A549 (cell line): ENCODE measurements at regions not wholly inside any gene's neighbourhood (a gene's known extent, or its start where the extent isn't known, plus 50 kb on each side); places are given as distances from the start of the nearest gene placed in this dataset.

Experiments
- BCL3 ChIP-seq: fragments of >200 bp; sonication (Bioruptor Twin); formaldehyde crosslinking; IDR thresholded peaks from 3 replicates; pipeline ENCODE4 v1.6.1; 2016
- CHD4 ChIP-seq: fragments of 200-600 bp; sonication (generic); IDR thresholded peaks from 2 replicates; pipeline ENCODE4 v1.6.1; 2016; ENCODE audit warnings: antibody characterized with exemption, mild to moderate bottlenecking, borderline replicate concordance
- EHF ChIP-seq: fragments of 250-450 bp; sonication (Bioruptor Pico); IDR thresholded peaks from 2 replicates; pipeline ENCODE4 v1.5.0; 2020; ENCODE audit warnings: mild to moderate bottlenecking
- HDAC2 ChIP-seq: fragments of 200-600 bp; sonication (generic); IDR thresholded peaks from 2 replicates; pipeline ENCODE4 v1.6.1; 2016
- JUN ChIP-seq, 2 experiments: fragments of >200 bp; sonication (Bioruptor Twin); formaldehyde crosslinking; IDR thresholded peaks; 2 replicates in 1 of 2; 3 replicates in 1 of 2; pipeline ENCODE4 v1.6.1; 2016 to 2017
- KDM5A ChIP-seq: fragments of 200-600 bp; sonication (generic); IDR thresholded peaks from 2 replicates; pipeline ENCODE4 v1.6.1; 2016; ENCODE audit warnings: antibody characterized with exemption, mild to moderate bottlenecking
- MYC ChIP-seq: IDR thresholded peaks from 2 replicates; pipeline ENCODE4 v1.6.1; 2012; ENCODE audit warnings: mild to moderate bottlenecking, inconsistent platforms, low read length, improper control_type of control experiment, borderline replicate concordance
- POLR2A ChIP-seq: IDR thresholded peaks from 2 replicates; pipeline ENCODE4 v1.6.1; 2012; ENCODE audit warnings: mild to moderate bottlenecking, low read length
- POLR2AphosphoS2 ChIP-seq: conservative IDR thresholded peaks from 2 replicates; pipeline ENCODE4 v1.6.1; 2012; ENCODE audit warnings: low read length, improper control_type of control experiment, inconsistent platforms
- RCOR1 ChIP-seq: fragments of 150-350 bp; IDR thresholded peaks from 2 replicates; pipeline ENCODE4 v1.6.1; 2014; ENCODE audit warnings: antibody characterized with exemption, low read length, low read depth
- SREBF2 ChIP-seq: fragments of 450-650 bp; IDR thresholded peaks from 2 replicates; pipeline ENCODE4 v1.6.1; 2014; ENCODE audit warnings: mild to moderate bottlenecking, moderate library complexity
- USF2 ChIP-seq: fragments of 450-650 bp; IDR thresholded peaks from 2 replicates; pipeline ENCODE4 v1.6.1; 2014; ENCODE audit warnings: antibody characterized with exemption
- ZNF302 ChIP-seq: fragments of 250-450 bp; sonication (Bioruptor Pico); IDR thresholded peaks from 2 replicates; pipeline ENCODE4 v1.9.0; 2021; ENCODE audit warnings: inconsistent platforms, mild to moderate bottlenecking, moderate library complexity
- TF ChIP-seq, protein P1 (sequence below): fragments of >200 bp; sonication (Bioruptor Twin); formaldehyde crosslinking; IDR thresholded peaks from 3 replicates; pipeline ENCODE4 v1.5.1; 2016

GRCh38 chr3:34570916-34571705, 772.7 kb downstream of the PDCD6IP start:
- TF ChIP-seq, protein P1, sequence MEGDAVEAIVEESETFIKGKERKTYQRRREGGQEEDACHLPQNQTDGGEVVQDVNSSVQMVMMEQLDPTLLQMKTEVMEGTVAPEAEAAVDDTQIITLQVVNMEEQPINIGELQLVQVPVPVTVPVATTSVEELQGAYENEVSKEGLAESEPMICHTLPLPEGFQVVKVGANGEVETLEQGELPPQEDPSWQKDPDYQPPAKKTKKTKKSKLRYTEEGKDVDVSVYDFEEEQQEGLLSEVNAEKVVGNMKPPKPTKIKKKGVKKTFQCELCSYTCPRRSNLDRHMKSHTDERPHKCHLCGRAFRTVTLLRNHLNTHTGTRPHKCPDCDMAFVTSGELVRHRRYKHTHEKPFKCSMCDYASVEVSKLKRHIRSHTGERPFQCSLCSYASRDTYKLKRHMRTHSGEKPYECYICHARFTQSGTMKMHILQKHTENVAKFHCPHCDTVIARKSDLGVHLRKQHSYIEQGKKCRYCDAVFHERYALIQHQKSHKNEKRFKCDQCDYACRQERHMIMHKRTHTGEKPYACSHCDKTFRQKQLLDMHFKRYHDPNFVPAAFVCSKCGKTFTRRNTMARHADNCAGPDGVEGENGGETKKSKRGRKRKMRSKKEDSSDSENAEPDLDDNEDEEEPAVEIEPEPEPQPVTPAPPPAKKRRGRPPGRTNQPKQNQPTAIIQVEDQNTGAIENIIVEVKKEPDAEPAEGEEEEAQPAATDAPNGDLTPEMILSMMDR, result no peak
- no peak for TF ChIP-seq POLR2A
- TF ChIP-seq ZNF302 (CRISPR knock-in tag), result no peak
- TF ChIP-seq JUN (IDR thresholded peaks at IDR 0.05), result no peak
- no peak for TF ChIP-seq KDM5A
- no peak for TF ChIP-seq HDAC2
- no peak for TF ChIP-seq SREBF2
- TF ChIP-seq BCL3, result no peak
- TF ChIP-seq USF2, result no peak
- no peak for TF ChIP-seq EHF (CRISPR knock-in tag)
- no peak for TF ChIP-seq MYC
- TF ChIP-seq RCOR1, result no peak
- TF ChIP-seq CHD4, result no peak
- no peak for TF ChIP-seq POLR2AphosphoS2
